Activated naive CD8-positive, alpha-beta T cell treated with anti-CD3 and anti-CD28 coated beads, Interleukin-2, amount 50 U/mL, for 24 hours (primary cell): ENCODE measurements at regions not wholly inside any gene's neighbourhood (a gene's known extent, or its start where the extent isn't known, plus 50 kb on each side); places are given as distances from the start of the nearest gene placed in this dataset.

Source experiments
- ATAC-seq: fragments of 150-1000 bp; cut with Tn5 transposase; one replicate; pipeline ENCODE4 v1.10.0; 2021
- DNase-seq: peaks from one replicate; pipeline ENCODE4 v3.0.0; 2021
- H3K27ac Mint-ChIP-seq: one replicate; pipeline ENCODE4 v1.8.0; 2021; ENCODE audit warnings: mild to moderate bottlenecking, mixed read lengths
- H3K27me3 Mint-ChIP-seq: one replicate; pipeline ENCODE4 v1.8.0; 2021; ENCODE audit warnings: mixed read lengths
- H3K36me3 Mint-ChIP-seq: one replicate; pipeline ENCODE4 v1.8.0; 2021; ENCODE audit warnings: low read depth, mixed read lengths
- H3K4me1 Mint-ChIP-seq: one replicate; pipeline ENCODE4 v1.8.0; 2021; ENCODE audit warnings: mixed read lengths
- H3K4me3 Mint-ChIP-seq: one replicate; pipeline ENCODE4 v1.8.0; 2021; ENCODE audit warnings: mild to moderate bottlenecking, moderate library complexity, mixed read lengths
- H3K9me3 Mint-ChIP-seq: one replicate; pipeline ENCODE4 v1.8.0; 2021; ENCODE audit warnings: mixed read lengths

DNA sequence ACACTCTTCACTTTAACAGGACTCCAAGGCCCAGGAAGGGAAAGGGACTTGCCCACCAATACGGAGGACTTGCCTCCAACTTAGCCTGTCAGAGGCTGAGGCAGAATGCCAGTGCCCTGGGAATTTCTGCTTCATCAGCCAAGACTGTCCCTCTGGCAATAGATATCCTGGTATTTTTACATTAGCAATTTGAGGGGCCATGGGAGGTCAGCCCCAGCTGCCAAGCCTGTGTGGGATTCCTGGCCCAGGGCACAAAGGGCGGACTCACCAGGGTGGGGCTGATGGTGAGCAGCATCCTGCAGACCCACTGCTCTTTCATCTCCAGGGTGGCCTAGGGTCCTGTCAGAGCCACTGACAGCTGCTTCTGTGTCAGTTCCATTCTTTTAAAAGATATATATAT, 78.3 kb upstream of the CIBAR2 start:
- ATAC-seq (no peak), DNase-seq (no peak)
- Mint-ChIP-seq H3K27ac (no peak overlapping the region), H3K27me3 (peaks cover 3% of the 10 kb centered on the region), H3K36me3 (no peaks in the 10 kb centered on the region), H3K4me1 (no peaks in the 10 kb centered on the region), H3K4me3 (no peak overlapping the region), H3K9me3 (peaks cover 5% of the 10 kb centered on the region)

DNA sequence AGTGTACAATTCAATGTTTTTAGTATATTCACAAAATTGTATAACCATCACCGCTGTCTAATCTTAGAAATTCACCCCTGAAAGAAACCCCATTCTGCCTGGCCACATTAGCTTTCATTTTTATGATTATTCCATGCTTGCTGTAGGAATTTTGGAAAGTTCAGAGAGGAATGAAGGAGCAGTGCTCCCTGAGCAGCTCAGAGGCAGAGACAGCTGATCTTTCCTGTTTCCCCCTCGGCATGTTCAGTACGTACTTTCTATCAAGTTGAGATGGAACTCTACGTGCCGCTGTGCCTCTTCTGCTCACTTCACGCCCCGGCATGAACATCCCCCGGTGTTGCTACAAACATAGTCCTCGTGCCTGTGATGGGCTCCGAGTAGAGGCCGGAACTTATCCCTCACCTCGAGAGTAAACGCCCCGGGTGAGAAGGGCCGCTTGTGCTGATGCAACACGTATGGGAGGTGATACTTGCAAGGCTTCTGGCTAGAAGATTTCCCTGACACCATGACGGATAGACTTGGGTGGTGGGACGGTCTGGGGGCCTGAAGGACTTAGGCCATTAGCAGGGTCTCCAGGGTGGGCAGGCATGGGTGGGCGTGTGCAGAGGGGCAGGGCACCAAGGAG, 79.2 kb upstream of the CIBAR2 start:
- Mint-ChIP-seq H3K27me3 (peaks cover 3% of the 10 kb centered on the region), H3K4me1 (no peaks in the 10 kb centered on the region), H3K27ac (no peak overlapping the region), H3K9me3 (peaks cover 5% of the 10 kb centered on the region), H3K4me3 (no peak overlapping the region), H3K36me3 (no peaks in the 10 kb centered on the region)
- DNase-seq = no peak
- ATAC-seq = no peak

DNA sequence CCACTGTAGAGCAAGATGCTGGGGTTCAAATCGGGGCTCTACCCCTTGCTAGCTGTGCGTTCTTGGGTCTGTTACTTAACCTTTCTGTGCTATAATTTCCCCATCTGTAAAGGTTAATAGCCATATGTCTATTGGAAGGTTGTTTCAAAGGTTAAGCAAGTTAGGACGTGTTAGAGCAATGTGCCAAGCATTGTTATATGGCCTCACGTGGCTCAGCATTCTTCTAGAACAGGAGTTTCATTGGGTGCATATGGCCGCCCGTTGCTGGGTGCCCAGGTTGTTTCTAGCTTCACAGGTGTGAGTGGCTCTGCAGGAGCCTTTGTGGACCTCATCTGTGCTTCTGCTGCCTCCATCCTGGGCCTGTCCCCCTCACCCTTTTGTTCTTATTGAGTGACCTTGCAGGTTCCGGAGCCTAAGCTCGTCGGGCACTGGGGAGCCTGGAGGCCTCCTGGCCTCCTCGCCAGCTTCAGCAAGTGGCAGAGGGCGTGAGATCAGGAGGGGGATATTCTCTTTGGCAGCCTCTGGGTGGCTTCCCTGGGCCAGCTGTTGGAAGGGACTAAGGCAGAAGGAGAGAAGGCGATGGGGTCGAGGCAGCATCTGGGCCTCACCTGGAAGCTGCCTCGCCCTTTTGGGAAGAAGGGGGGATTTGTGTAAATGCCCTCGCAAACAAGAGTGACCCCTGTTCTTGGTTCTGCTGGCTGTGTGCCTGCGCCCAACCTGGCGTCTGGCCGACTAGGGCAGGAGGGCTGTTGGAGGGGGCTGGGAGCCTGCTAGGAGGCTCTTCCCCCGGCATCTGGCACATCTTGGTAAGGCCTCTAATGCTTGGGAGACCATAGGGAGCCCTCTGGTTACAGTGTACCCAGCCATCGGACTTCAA, 80.2 kb upstream of the CIBAR2 start:
- H3K27me3 Mint-ChIP-seq = peaks cover 3% of the 10 kb centered on the region
- no peak for DNase-seq

DNA sequence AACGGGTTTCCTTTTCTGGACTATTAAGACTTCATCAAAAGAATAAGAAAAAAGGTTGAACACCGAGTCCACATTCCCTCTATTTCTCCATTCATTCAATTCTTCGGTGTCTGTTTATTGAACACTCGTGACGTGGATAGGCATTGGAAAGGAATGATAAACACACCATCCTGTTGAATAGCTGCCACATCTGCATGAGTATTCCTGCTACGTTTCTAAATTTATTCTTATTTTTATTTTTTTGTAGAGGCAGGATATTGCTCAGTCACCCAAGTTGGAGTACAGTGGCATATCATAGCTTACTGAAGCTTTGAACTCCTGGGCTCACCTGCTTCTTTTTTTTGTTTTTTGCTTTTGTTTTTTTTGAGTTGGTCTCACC, 80.8 kb upstream of the CIBAR2 start:
- H3K4me1 Mint-ChIP-seq = no peaks in the 10 kb centered on the region
- DNase-seq (no peak), ATAC-seq (no peak)
- H3K9me3 Mint-ChIP-seq = peaks cover 5% of the 10 kb centered on the region
- peaks cover 3% of the 10 kb centered on the region for H3K27me3 Mint-ChIP-seq
- H3K4me3 Mint-ChIP-seq = no peak overlapping the region
- no peak overlapping the region for H3K27ac Mint-ChIP-seq
- no peaks in the 10 kb centered on the region for H3K36me3 Mint-ChIP-seq

More for the DNA sequence above, 80.2 kb upstream of the CIBAR2 start:
- Mint-ChIP-seq H3K36me3 (no peaks in the 10 kb centered on the region), H3K9me3 (peaks cover 5% of the 10 kb centered on the region), H3K4me1 (no peaks in the 10 kb centered on the region), H3K27ac (no peak overlapping the region), H3K4me3 (no peak overlapping the region)
- ATAC-seq = no peak

DNA sequence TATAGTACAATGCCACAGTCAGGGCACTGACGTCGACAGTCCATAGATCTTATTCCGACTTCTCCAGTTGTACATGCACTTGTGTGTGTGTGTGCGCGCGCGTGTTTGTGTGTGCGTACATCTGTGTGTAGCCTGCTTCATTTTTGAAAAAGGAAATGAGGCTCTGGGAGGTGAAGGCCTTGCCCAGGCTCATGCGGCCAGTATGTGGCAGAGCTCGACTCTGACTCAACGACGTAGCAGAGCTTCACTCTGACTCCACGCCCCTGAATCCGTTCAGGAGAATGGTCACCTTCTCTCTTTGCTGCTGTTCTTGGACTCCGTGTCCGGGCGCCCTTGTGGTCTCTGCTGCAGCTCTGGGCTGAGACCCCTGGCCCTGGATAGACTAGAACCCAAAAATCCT, 81.6 kb upstream of the CIBAR2 start:
- Mint-ChIP-seq H3K27me3 (peaks cover 3% of the 10 kb centered on the region), H3K9me3 (peaks cover 5% of the 10 kb centered on the region), H3K36me3 (no peaks in the 10 kb centered on the region), H3K4me3 (no peak overlapping the region), H3K27ac (no peak overlapping the region), H3K4me1 (no peaks in the 10 kb centered on the region)
- no peak for DNase-seq
- ATAC-seq = no peak

DNA sequence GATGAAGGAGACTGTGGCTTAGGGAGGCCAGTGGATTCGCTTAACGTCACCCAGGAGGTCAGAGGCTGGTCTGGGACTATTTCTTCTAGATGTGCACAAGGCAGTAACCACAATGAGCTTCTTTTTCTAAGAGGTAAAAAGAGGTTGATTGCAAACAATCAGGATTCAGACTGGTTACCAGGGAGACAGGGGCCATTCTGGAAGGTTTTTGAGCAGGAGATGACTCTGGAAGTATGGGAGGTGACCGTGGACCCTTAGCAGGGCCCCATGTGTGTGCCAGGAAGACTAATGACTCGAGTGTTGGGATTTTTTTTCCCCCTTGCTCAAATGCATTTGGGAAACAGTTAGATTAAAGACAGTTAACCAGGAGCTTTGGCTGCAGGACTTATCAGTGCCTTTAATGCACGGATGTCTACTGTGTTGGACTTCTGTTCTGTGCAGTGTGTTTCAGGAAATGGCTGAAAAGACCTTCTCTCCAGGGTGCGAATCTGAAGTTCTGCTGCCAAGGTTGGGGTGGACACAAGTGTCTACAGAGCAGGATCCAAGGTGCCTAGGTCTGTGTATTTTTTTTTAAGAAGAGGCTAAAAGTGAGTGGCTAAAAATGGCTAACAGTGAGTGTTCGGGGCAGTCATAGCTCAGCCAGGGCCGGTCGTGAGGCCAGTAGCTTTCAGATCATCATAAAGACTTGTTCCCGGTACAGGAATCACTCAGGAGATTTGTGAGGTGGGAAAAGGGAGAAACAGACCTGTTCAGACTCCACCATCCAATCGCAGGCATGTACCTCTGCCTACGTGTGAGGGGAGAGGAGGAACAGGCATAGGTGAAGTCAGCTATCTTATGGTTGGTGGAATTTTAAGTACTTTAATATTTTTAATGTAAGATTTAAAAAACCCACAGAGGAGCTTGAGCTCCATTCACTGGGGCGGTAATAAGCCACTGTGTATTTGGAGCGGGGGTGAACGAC, 82.3 kb upstream of the CIBAR2 start:
- ATAC-seq = no peak
- Mint-ChIP-seq H3K9me3 (peaks cover 5% of the 10 kb centered on the region), H3K36me3 (no peaks in the 10 kb centered on the region), H3K27me3 (no peaks in the 10 kb centered on the region), H3K27ac (no peak overlapping the region), H3K4me1 (no peaks in the 10 kb centered on the region), H3K4me3 (no peak overlapping the region)
- DNase-seq = no peak

DNA sequence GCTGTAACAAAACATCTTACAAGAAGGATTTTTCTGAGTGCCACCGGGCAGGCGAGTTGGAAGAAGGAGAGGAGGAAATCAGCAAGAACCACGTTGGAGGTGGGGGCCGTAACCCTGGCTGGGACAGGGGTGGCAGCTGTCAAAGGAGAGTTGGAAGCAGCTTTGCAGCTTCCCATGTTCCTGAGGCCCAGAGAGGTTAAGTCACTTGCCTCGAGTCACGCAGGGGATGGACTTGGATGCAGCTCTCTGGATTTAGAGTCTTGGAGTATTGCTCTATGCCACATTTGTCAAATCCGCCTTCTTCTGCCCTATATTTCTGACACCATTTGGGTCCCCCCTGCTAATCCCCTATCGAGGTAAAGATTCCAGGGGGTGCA, 83.0 kb upstream of the CIBAR2 start:
- DNase-seq (no peak), ATAC-seq (no peak)
- H3K27ac Mint-ChIP-seq = no peak overlapping the region
- H3K4me3 Mint-ChIP-seq = no peak overlapping the region
- no peaks in the 10 kb centered on the region for H3K36me3 Mint-ChIP-seq
- no peaks in the 10 kb centered on the region for H3K27me3 Mint-ChIP-seq
- H3K4me1 Mint-ChIP-seq = no peaks in the 10 kb centered on the region
- H3K9me3 Mint-ChIP-seq = no peaks in the 10 kb centered on the region

DNA sequence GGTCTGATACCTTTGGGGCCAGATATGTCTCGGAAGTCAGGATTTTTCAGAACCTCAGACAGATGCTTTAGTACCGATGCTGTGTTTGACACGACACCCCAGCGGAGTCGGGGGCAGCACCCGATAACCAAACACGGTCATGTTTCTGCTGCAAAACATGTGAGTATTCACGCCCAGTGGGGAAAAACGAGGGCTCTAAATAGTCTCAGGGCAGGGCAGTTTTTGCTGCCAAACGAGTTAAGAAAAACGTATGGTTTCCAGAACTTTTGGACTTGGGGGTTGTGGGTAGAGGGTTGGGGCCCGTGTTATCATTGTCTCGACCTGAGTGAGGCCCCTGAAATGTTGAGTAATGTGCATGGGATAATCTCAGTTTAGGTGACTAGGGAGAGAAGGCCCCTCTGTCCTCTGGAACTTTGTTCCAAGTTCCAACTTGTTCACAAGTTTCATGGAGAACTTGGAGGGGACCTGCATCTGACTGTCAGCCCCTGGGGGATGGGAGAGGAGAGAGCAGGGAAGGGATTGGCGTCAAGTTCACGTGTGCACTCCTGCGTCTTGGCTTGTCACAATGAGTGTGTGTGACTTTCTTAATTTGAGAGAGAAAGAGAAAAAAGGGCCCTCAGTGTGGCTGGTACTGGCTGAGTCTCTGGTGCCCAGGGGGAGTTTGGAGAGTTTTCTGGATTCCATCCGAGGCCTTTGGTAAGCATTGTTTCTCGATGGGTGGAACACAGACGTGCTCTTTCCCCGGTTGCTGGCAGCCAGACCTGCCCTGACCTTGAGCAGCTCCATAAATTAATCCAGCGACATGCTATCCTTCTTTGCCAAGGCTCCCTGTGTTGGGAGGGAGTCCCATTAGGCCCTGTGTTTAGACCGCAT, 83.9 kb upstream of the CIBAR2 start:
- Mint-ChIP-seq H3K4me1 (no peaks in the 10 kb centered on the region), H3K4me3 (no peak overlapping the region), H3K27me3 (peaks cover 2% of the 10 kb centered on the region), H3K36me3 (no peaks in the 10 kb centered on the region), H3K27ac (no peak overlapping the region), H3K9me3 (no peaks in the 10 kb centered on the region)
- ATAC-seq (no peak), DNase-seq (no peak)

DNA sequence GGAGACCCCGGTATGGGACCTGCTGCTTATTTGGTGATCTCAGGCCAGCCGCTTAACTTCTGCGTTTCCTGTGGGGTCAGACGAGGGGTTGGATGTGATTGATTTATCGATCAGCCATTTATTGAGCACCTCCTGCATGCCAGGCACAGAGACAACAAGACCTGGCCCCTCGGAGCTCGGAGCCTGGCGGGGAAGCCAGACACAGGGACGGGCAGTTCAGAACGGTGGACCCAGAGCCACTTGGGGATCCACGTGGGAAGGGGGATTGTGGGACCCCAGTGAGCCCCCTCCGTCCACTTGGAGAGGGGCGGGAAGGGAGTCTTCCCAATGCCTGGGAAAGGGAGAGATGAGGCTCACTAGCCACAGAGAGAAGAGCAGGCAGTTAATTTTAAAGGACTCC, 84.7 kb upstream of the CIBAR2 start:
- Mint-ChIP-seq H3K4me1 (no peaks in the 10 kb centered on the region), H3K27me3 (peaks cover 2% of the 10 kb centered on the region), H3K9me3 (no peaks in the 10 kb centered on the region), H3K4me3 (no peak overlapping the region), H3K27ac (no peak overlapping the region), H3K36me3 (no peaks in the 10 kb centered on the region)
- ATAC-seq = no peak
- DNase-seq = no peak

DNA sequence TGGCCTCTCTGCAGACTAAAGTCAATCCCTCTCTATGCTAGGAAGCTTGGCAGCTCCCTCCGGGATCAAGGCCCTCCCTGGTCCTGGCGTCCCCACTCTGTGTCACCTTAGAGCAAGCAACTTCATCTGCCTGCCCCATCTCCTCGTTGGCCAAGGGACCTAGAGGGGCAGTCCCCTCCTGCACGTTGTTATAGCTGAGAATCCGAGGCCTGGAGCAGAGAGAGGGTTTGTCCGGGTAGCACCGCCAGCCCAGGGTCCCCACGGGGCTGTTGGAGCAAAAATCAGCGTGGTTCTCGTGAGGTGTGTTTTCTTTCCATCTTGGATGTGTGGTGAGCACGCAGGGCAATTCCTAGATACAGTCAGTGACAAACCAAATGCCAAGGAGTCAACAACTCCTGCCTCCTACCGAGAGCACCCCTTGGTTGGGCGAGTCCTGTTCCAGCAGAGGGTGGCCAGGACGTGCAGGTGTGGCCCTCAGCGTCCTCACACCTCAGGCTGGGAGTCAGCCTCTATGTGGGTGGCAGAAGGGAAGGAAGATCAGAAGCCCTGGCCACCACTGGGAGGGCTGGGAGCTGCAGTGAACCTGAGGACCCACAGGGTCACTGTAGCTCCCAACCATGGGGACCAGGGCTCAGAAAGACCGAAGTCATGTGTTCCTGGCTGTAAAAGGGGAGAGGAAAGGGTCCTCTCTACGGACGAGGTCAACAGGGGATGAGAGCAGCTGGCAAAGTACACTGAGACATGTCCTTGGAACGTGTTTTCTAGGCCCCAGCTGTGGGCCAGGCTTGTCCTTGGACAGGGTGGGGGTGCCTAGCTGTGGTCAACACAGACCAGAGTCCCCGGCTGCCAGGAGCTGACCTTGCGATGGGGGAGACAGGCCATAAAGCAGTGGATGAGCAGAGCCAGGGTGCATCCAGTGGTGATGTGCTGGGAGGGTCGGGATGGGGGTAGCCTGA, 85.6 kb upstream of the CIBAR2 start:
- DNase-seq (no peak), ATAC-seq (no peak)
- Mint-ChIP-seq H3K27ac (no peak overlapping the region), H3K27me3 (peaks cover 2% of the 10 kb centered on the region), H3K9me3 (no peaks in the 10 kb centered on the region), H3K4me3 (no peak overlapping the region), H3K36me3 (no peaks in the 10 kb centered on the region), H3K4me1 (no peaks in the 10 kb centered on the region)

DNA sequence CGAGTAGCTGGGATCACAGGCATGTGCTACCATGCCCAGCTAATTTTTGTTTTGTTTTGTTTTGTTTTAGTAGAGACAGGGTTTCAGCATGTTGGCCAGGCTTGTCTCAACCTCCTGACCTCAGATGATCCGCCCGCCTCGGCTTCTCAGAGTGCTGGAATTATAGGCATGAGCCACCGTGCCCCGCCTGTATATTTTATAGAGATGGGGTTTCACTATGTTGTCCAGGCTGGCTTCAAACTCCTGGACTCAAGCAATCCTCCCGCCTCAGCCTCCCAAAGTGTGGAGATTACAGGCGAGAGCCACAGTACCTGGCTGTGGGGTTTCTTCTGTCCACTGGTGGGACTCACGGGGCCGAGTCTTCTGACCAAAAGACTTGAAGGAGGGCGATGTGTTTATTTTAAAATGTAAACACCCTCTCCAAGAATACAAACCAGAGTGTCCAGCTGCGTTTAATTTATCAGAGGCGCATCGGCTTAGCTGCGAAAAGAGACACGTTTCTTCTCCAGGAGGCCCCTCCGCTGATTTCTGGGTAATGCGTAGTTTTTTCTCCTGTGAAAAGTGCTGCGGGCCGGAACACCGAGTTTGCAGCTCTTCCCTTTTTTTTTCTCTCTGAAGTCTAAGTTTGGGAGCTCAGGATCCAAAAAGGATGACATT, 86.9 kb upstream of the CIBAR2 start:
- DNase-seq = no peak
- Mint-ChIP-seq H3K27me3 (peaks cover 2% of the 10 kb centered on the region), H3K36me3 (no peaks in the 10 kb centered on the region), H3K4me1 (no peaks in the 10 kb centered on the region), H3K9me3 (no peaks in the 10 kb centered on the region), H3K4me3 (no peak overlapping the region), H3K27ac (no peak overlapping the region)
- no peak for ATAC-seq

DNA sequence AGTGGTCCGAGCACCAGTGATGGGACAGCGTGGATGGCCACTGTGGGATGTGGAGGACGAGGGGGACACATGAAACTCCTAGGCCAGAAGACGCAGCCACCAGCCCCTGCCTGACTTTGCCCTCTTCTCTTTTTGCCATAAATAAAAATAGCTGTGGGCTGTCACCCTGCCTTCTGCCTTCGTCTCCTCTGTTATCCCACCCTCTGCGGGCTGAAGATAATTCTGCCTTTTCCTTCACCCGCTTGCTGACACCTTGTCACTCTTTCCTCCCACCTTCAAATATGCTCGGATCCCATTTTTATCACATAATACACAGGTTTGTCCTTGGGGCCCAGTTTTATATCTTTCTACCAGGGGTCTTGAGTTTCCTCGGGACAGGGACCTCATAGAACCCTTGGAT, 87.6 kb upstream of the CIBAR2 start:
- ATAC-seq = no peak
- Mint-ChIP-seq H3K4me3 (no peak overlapping the region), H3K4me1 (no peaks in the 10 kb centered on the region), H3K36me3 (no peaks in the 10 kb centered on the region), H3K27me3 (peaks cover 2% of the 10 kb centered on the region), H3K27ac (no peak overlapping the region), H3K9me3 (no peaks in the 10 kb centered on the region)
- no peak for DNase-seq
